Suprapubic skin (tissue), 4 donors: ENCODE measurements at regions not wholly inside any gene's neighbourhood (a gene's known extent, or its start where the extent isn't known, plus 50 kb on each side); places are given as distances from the start of the nearest gene placed in this dataset.

Experiments
- EP300 ChIP-seq: sonication (generic); formaldehyde crosslinking; IDR thresholded peaks from one replicate; pipeline ENCODE4 v1.6.1; 2017; ENCODE audit warnings: antibody characterized with exemption
- POLR2A ChIP-seq, 2 donors: fragments of 450-650 bp; IDR thresholded peaks; one replicate each; pipeline ENCODE4 v1.6.1; 2017; ENCODE audit warnings: antibody characterized with exemption in 2 of 2, mild to moderate bottlenecking in 2 of 2, moderate library complexity in 2 of 2
- POLR2AphosphoS5 ChIP-seq, 3 donors: sonication (generic); formaldehyde crosslinking; IDR thresholded peaks; one replicate each; pipeline ENCODE4 v1.6.1; 2017; ENCODE audit warnings: antibody characterized with exemption in 3 of 3
- TF ChIP-seq, protein P1 (sequence below), 2 donors: fragments of 200-600 bp in 1 of 2; fragments of 450-650 bp in 1 of 2; sonication (generic) in 1 of 2; IDR thresholded peaks; one replicate each; pipeline ENCODE4 v1.5.1; 2016 to 2019; ENCODE audit warnings: antibody characterized with exemption in 2 of 2, mild to moderate bottlenecking in 1 of 2, moderate library complexity in 1 of 2

- no peak for TF ChIP-seq POLR2A (IDR thresholded peaks at IDR 0.05)
- TF ChIP-seq, protein P1, sequence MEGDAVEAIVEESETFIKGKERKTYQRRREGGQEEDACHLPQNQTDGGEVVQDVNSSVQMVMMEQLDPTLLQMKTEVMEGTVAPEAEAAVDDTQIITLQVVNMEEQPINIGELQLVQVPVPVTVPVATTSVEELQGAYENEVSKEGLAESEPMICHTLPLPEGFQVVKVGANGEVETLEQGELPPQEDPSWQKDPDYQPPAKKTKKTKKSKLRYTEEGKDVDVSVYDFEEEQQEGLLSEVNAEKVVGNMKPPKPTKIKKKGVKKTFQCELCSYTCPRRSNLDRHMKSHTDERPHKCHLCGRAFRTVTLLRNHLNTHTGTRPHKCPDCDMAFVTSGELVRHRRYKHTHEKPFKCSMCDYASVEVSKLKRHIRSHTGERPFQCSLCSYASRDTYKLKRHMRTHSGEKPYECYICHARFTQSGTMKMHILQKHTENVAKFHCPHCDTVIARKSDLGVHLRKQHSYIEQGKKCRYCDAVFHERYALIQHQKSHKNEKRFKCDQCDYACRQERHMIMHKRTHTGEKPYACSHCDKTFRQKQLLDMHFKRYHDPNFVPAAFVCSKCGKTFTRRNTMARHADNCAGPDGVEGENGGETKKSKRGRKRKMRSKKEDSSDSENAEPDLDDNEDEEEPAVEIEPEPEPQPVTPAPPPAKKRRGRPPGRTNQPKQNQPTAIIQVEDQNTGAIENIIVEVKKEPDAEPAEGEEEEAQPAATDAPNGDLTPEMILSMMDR (IDR thresholded peaks at IDR 0.05) = no peak
- no peak for TF ChIP-seq EP300
- no peak for TF ChIP-seq POLR2AphosphoS5 (IDR thresholded peaks at IDR 0.05)
Measured at GRCh38 chr10:91741356-91741755, 56.9 kb upstream of the TNKS2 start.
